NOMO-1 (cell line): ENCODE measurements at regions not wholly inside any gene's neighbourhood (a gene's known extent, or its start where the extent isn't known, plus 50 kb on each side); places are given as distances from the start of the nearest gene placed in this dataset.
A peak's percentile ranks its signal among the peaks of the same experiment; 100 is the strongest.
"Not testable (repeated sequence)": the region's sequence is repeated elsewhere in the genome, so short reads cannot be mapped to it uniquely, and the experiment has no call there.

ENCODE experiments used
- DNase-seq, 2 experiments: peaks; one replicate each; lab custom pipeline; 2025; ENCODE audit not compliant: unreplicated experiment in 2 of 2; lab: John Stamatoyannopoulos, UW

DNA sequence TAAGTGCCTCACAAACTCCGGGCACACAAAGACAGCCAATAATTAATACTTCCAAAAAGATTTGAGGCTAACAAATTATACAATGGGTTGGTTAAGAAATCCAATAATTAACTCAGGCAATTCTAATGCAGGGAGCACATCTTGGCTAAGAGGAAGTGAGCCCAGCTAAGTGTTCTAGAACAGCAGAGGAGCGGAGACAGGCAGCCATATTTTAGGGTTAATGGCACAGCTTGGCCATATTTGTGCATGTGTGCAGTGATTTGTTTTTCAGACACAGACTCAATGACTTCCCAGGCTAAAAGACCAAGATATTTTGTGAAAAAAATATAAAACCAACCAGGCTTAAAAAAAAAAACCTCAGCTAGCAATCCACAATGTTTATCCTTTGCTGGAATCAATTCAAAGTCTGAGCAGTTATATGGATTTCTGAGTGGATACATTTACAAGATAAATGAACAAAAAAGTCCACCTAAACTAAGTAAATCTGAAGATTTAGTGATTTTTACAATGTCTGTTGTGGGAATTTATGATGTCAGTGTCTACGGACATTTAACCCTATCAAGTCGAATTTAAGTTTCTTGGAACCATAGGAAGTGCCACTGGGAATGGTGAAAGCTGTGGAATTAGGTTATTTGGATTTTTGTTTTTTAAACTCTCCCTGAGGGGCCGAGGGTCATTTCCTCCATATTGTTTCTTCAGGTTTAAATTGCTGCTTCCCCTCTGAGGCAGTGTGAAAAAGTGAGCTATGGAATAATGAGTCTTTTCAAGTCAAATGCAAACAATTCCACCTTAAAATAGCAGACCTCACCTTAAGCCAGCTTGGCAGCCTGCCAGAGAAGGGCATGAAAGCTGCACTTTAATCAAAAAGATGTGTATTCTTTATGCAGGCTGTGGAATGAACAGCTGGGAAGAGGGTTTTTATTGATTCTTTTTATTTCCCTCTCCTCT, 413.7 kb upstream of the TBL1XR1 start:
- peak in 1 of 2 experiments; percentile 32 for DNase-seq

DNA sequence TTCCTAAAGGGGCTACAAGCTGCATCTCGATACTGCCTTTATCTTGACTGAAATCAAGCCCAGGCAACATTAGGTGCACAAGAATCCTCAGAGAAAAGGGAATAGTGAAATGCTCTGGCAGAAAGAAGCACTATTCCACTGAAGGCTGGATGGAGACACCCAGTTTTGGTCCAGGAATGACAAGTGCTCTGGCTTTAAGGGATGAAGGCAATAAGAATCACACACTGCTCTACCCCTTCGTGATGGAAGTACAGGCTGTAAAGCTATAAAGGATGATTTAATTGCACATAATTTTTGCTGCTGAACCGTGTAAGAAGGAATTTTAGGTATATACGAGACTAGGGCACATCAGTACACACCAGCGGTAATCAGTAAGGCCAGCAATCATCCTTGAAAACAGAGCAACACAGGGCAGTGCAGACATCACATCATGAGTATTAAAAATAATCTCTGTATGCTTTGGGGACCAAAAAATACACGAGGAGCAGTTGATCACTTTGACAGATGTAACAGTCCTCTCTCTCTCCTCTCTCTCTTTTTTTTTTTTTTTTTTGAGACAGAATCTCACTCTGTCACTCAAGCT, 414.6 kb upstream of the TBL1XR1 start:
- DNase-seq: no peak

DNA sequence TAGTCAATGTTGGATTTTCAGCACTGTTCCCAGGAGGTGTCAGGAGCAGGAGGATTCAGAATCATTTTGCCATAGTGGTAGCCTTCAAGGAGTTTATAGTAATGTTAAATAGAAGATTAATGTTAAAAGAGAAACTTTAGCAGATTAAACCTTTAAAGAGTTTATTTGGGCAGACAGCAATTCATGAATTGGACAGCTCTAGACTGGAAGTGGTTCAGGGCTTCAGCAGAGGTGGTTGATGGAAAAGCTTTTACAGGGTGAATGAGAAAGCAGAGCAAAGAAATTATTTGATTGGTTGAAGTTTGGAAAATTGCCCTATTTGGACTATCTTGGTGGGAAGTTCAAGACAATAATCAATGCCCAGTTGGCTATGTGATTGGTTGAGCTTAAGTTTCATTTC, 416.6 kb upstream of the TBL1XR1 start:
- no peak for DNase-seq

GRCh38 chr3:177615015-177615414, 417.7 kb upstream of the TBL1XR1 start:
- DNase-seq: peak; percentile 83 to 91

DNA sequence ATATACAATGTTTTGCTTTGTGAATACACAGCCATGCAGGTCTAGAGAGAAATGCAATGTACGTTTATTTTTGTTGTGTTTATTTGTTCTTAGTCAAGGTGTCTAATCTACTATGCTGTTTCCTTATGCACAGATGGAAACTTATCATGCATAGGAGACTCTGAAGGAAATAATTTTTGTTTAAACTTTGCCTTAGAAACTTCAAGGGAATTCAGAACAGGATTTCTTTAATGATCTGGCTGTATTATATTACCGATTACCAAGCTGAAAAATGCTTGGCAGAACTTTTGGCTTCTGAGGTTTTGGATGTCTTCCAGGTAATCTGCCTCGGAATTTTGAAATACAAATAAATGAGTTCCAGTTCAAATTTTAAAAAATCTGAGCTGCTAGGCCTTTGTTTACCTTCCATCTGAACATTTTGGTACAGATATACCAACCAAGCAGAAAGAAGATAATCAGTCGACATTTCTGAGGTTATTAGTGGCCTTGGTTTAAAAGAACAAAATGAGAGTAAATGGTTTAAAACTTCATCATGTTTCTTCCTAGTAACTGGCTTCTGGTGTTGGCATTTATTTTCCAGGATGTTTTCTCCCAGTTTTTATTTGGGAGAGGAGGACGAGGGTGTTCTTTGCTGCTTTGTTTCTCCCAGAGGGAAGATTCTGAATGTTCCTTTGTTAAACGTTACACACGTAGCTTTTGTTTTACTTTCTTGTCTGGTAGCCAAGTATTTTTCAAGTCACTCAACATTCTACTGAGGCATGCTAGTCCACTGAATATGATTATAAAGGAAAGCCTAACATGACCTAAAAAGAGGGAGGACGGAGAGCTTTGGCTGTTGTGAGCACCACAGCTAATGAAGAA, 421.8 kb upstream of the TBL1XR1 start:
- no peak for DNase-seq

- no peak for DNase-seq
Observed at GRCh38 chr3:177620073-177620472, 422.8 kb upstream of the TBL1XR1 start.

DNA sequence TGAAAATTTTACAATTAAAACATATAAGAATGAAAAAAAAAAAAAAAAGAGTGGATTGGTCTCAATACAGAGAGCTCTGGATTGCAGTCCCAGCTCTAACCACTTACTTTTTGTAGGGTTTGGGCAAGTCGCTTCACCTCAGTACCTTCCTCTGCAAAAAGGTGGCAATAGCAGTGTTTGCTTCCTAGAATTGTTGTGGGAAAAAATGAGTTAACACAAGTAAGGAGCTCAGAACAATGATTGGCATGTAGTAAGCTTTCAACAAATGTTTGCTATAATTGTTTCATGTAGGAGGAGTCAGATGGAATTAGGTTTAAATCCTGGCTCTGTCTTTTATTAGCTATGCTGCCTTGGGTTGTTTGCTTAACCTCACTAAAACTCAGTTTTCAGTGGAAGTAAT, 425.2 kb upstream of the TBL1XR1 start:
- no peak for DNase-seq

GRCh38 chr3:177622982-177623617, 425.8 kb upstream of the TBL1XR1 start:
- DNase-seq: no peak

- no peak for DNase-seq
Observed at GRCh38 chr3:177624528-177625495, 427.5 kb upstream of the TBL1XR1 start.

- DNase-seq: no peak
Observed at GRCh38 chr3:177626045-177626444, 428.8 kb upstream of the TBL1XR1 start.

- not testable (repeated sequence) for DNase-seq
Observed at GRCh38 chr3:177628095-177628719, 430.9 kb upstream of the TBL1XR1 start.

DNA sequence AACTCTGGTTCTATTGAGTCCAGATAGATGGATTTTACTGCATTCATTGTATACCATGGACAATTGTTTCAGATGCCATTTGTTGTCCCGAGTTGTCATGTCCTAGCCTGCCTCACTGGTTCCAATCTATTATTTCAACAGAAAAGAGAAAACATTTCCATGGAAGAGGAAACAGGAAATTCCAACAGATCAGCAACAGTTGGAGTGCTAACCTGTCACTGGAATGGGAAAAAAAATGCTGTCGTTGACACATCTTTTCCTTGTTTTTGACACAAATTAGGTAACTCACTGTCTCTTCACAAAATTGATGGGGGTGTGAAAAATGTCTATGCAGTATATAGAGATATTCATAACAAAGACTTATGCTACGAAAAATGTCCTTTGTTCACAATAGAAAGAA, 432.0 kb upstream of the TBL1XR1 start:
- no peak for DNase-seq

DNA sequence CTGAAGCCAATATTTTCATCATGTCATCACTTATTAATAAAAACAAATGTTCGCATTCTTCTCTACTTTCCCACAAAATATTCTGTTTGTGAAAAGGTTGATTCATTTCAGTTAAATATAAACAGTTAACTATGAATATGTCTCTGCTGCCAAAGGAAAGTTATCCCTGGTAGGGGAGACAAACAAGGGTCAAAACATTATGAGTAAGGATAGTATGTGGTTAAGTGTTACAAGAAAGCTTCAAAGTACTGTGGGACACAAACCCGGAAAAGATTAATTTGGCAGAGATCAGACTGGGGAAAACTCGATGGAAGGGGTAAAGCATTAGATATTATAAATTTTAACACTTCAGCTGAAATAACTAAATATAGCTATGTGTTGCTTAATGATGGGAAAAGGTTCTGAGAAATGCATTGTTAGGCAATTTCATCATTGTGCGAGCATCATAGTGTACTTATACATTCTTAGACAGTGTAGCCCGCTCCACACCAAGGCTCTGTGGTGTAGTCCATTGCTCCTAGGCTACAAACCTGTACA, 436.5 kb upstream of the TBL1XR1 start:
- DNase-seq: no peak

DNA sequence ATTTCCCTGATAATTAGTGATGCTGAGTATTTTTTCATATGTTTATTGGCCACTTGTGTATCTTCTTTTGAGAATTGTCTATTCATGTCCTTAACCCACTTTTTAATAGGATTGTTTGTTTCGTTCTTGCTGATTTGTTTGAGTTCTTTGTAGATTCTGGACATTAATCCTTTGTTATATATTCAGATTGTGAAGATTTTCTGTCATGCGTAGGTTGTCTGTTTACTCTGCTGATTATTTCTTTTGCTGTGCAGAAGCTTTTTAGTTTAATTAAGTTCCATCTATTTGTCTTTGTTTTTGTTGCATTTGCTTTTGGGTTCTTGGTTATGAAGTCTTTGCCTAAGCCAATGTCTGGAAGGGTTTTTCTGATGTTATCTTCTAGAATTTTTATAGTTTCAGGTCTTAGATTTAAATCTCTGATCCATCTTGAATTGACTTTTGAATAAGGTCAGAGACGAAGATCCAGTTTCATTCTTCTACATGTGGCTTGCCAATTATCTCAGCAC, 438.4 kb upstream of the TBL1XR1 start:
- not testable (repeated sequence) for DNase-seq

DNA sequence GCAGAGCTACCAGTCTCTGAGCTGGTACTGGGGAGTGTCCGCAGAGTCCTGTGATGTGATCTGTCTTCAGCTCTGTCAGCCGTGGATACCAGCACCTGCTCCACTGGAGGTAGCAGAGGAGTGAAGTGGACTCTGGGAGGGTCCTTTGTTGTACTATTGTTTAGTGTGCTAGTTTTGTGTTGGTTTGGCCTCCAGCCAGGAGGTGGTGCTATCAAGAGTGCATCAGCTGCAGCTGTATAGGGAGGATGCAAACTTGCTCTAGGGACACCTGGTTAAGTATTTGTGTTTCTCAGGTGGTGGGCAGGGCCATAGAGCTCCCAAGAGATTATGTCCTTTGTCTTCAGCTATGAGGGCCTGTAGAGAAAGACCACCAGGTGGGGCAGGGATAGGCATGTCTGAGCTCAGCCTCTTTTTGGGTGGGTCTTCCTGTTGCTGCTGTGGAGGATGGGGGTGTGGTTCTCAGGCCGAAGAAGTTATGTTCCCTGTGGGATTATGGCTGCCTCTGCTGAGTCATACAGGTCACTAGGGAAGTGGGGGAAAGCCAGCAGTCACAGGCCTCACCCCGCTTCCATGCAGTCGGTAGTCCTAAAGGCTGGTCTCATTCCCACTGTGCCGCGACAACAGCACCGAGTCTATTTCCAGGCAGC, 443.2 kb upstream of the TBL1XR1 start:
- DNase-seq: no peak

GRCh38 chr3:177641206-177641605, 443.9 kb upstream of the TBL1XR1 start:
- no peak for DNase-seq

DNA sequence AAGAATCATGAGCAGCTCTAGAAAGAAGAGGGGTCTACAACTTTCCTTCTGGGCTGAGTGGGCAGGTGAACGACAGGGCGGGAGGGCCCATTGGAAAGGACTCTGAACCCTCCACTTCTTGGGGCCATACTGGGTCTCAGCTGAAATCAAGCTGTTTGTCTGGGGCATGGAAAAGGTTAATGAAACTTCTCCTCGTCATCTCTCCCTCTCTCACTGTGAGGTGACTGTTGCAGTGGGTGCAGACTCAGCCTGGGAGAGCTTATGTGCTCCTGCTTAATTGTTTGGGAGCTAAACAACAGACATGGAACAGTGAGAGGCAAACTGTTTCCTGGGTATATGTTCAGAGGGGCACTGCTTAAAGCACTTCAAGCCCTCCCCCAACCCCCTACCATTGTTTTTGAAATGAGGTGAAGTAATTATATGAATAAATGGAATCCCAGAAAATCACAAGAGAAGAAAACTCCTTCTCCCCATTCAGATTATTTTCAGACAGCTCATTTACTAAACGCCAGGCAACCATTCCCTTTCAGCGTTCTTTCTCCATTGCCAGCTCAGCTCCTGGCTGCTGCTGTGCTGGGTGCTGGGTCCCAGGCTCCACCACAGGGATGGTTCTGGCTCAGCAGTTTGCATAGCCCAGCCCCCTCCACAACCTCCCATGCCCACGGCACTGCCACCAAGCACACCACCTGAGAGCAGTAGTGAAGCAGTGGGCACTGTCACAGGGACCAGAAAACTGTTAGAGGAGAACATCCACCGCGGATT, 444.9 kb upstream of the TBL1XR1 start:
- DNase-seq: no peak

GRCh38 chr3:177642804-177643125, 445.5 kb upstream of the TBL1XR1 start:
- DNase-seq: no peak
